Left forelimb (tissue), 1 donor: ENCODE measurements at regions not wholly inside any gene's neighbourhood (a gene's known extent, or its start where the extent isn't known, plus 50 kb on each side); places are given as distances from the start of the nearest gene placed in this dataset.

Source experiments
- DNase-seq: peaks from one replicate; pipeline ENCODE4 v3.0.0-alpha.2; 2018; ENCODE audit warnings: low spot score

- DNase-seq, result no peak
Observed at GRCh38 chr4:157880761-157881160, 292.1 kb downstream of the GASK1B start.

- no peak for DNase-seq
Observed at GRCh38 chr4:157854819-157855218, 318.0 kb downstream of the GASK1B start.

GRCh38 chr4:157840648-157841047, 332.2 kb downstream of the GASK1B start:
- no peak for DNase-seq

DNA sequence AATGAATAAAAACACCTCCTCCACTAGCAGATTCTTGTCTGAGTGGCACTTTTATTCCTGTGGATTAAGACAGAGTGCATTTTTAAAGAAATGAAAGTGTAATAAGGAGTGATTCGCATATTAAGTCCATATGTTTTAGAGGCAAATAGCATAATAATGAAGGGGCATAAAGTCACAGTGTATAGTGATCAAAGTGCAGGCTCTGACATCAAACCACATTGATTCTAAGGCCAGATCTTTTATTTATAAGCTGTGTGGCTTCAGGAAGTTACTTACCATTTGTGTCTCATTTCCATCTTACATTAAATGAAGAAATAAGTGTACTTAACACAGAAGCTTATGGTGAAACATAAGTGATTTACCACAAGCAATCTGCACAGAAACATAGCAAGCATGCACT, 332.8 kb downstream of the GASK1B start:
- no peak for DNase-seq

DNA sequence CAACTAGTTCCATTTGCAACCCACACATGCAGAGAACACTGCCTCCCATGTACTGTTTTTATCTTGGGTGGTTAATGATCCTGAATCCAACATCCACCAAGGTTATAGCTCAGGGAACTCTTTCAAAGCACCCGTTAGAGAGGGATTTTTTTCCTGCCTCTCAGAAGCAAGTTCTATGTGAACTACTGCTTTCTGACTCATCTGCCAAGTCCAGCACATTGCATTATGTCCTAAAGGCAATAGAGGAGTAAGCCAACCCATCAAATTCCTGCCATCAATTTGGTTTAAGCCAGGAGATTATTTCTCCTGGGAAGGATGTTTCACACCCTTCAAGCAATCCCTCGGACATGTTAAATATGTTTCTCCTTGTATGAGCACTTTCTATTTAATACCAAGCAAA, 334.5 kb downstream of the GASK1B start:
- no peak for DNase-seq

GRCh38 chr4:157837071-157837703, 335.6 kb downstream of the GASK1B start:
- DNase-seq, result no peak

- DNase-seq, result no peak
Observed at GRCh38 chr4:157832596-157832995, 340.2 kb downstream of the GASK1B start.

DNA sequence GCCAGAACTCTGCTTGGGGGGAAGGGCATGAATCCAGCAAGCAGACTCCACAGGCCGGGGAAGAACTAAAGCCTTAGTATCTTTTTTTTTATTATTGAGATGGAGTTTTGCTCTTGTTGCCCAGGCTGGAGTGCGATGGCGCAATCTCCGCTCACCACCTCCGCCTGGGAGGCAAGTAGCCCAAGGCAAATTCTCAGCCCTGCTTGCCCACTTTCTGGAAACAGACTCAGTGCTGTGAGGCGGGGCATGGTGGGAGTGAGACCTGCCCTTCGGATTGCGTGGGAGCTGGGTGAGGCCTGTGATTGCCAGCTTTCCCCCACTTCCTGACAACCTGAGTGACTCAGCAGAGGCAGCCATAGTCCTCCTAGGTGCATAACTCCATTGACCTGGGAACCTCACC, 348.8 kb downstream of the GASK1B start:
- no peak for DNase-seq

DNA sequence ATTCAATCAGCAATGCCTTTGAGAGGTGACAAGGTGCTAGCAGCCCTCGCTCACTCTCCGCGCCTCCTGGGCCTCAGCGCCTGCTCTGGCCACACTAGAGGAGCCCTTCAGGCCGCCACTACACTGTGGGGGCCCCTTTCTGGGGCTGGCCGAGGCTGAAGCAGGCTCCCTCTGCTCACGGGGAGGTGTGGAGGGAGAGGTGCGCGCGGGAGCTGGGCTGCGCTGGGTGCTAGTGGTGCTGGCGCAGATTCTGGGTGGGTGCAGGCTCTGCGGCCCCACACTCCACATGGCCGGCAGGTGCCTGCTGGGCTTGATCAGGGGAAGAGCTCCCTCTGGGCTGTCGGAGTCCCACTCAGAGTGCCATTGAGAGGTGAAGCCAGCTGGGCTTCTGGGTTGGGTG, 351.0 kb downstream of the GASK1B start:
- no peak for DNase-seq

- DNase-seq, result no peak
Observed at GRCh38 chr4:157819693-157820464, 352.9 kb downstream of the GASK1B start.

DNA sequence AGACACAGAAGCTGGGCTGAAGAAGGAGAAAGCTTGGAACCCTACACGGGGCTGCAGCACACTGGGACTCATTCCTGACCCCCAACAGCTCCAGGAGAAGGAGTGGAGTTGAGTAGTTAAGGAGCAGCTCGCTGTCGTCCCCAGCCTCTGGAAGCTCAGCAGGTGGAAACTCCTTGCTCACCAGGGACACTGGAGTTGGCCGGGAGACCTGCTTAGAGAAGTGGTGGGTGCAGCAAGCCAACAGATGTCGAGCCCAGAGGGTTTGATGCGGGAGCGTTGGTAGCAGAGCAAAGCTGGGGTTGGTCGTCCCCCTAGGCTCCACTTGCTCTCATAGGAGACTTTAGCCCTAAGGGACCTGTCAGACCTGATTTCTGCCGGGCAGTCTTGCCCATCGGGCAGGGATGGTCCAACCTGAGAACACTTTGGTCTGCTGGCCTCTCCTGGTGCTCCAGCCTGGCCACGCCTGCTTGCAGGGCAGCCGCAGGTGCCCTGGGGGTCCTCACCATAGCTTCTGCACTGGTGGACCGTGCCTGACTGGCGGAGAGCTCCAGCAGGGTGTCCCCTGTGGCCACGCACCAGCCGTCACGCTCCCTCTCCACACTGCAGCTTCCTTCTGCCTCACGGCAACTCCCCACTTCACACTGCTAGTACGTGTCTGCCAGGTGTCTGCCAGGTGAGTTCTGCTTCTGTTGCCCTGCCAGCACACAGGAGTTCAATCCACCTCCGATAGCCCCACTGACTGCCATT, 353.7 kb downstream of the GASK1B start:
- DNase-seq, result no peak

- DNase-seq, result no peak
Observed at GRCh38 chr4:157810137-157810774, 362.6 kb downstream of the GASK1B start.

DNA sequence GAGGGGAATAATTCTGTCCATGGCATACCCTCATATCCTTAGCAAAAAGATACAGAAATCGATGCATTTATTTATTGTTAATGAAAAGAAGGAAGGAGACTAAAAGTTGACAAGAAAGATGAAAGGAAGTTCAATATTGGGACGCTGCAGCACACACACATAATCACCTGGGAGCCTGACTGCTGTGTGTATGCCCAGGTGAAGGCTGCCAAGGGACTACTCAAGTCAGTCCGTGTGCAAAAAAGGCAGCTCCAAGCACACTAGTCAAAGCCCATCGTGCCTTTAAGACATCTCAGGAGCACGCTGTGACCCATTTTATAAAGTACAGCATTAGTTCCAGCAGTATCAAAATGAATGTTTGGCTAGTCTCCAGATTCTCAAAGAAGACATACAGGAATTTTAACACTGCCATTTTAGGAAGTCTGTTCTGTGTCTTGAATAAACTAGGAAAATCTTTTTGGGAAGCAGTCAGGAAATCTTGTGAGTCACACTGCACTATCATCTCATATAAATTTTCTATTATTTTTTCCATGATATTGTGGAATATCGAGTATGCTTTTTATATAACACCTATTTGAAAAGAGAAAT, 363.9 kb downstream of the GASK1B start:
- DNase-seq, result no peak

DNA sequence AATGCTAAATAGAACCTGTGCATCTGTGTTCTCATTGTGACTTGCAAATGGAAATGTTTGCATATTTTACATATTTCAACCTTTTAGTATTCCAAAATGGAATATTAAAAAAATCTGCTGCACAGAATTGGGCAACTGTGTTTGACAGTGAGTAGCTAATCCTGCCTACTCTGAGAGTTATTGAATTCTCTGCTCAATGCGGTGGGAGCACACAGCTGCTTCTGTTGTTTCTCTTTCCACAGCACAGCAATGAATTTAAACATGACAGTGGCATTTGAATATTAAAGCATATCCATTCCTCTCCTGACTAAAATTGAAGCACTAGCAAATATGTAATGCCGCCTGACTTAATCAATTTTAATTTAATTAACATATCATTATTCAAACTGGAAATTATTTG, 366.6 kb downstream of the GASK1B start:
- DNase-seq, result no peak

DNA sequence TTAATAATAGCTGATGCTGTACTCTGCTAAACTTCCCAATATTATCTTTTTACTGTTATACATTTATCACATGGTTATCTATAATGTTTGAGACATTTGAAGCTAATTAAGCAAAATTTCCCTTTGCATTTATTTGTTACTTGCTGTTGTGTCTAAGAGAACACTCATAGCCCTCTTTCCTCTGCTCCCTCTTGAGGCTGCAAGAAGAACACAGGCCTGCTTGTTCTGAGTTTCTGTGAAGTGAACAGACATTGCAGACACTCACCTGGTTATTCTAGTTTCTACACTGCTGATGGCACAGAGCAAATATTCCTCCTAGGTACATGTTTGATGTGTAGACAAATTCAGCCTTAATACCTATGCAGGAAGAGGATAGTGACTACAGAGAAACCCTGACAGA, 367.8 kb downstream of the GASK1B start:
- no peak for DNase-seq

GRCh38 chr4:157803845-157804521, 368.8 kb downstream of the GASK1B start:
- no peak for DNase-seq

DNA sequence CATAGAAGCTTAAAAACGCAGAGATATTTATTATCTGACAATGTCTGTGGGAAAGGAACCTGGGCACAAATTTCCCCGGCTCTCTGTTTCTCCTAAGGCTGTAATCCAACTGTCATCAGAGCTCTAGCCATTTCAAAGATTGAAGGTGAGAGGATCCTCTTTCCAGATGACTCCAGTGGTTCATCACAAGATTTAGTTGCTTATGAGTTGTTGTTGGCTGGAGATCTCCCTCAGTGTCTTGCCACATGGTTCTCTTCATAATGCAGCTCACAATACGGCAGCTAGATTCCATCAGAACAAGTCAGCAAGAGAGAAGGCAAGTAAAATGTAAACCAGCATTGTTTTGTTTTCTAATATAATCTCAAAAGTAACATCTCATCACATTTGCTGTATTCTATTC, 369.4 kb downstream of the GASK1B start:
- DNase-seq, result no peak

DNA sequence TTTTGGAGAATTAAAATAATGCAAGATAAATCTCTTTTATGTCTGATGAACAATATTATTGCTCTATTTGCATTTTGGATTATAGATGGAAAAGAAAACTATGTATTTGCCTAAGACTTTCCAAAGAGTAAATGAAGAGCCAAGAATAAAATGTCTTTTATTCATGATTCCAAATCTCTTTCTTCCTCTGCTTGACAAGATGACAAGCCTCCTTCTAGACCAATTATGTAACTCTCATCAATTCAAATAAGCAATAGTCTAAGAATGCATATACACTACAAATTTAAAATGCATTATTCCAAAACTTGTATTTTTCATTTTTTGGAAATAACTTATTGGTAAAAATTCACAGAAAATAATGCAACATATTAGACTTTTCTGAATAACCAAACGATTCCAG, 377.3 kb downstream of the GASK1B start:
- DNase-seq, result no peak

- DNase-seq, result no peak
Observed at GRCh38 chr4:157792716-157793115, 380.1 kb downstream of the GASK1B start.

DNA sequence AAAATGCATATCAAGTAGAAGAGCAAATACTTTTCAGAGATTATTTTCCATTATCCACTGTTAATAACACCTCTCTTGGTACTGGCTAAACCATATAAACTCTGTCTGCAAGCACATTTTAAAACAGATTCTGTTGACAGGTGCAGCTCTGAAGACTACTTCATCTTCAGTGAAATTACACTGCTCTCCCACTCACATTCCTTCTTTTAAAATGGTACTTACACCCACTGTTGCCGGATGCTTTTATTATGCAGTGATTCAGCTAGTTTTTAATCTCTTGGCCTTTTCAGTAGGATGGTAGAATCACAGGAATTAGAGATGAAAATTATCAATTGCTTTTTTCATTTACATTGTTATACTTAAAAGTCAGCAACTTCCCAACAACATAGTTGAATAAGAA, 381.6 kb downstream of the GASK1B start:
- no peak for DNase-seq

DNA sequence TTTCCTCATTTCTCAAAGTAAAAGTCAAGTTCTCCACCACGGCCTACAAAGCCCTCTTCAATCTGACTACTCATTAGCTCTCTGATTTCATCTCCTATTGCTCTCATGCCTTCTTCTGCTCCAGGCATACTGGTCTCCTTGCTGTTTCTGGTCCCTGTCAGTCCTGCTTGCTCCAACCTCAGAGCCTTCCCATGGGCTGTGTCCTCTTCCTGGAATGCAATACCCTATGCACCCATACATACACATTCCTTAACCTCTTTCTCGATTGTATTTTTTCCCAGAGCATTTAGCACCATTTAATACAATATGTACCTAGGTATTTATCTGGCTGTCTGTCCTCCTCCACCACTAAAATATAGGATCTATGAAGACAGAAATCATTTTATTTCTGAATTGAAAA, 385.2 kb downstream of the GASK1B start:
- no peak for DNase-seq

- no peak for DNase-seq
Observed at GRCh38 chr4:157781361-157781760, 391.5 kb downstream of the GASK1B start.
